HFF-Myc (cell line): ENCODE measurements at regions not wholly inside any gene's neighbourhood (a gene's known extent, or its start where the extent isn't known, plus 50 kb on each side); places are given as distances from the start of the nearest gene placed in this dataset.

Experiments used
- DNase-seq: peaks from one replicate; pipeline ENCODE4 v3.0.0-alpha.2; 2011; ENCODE audit warnings: low read depth; ENCODE audit errors: extremely low read depth
- H3K4me3 ChIP-seq: replicated peaks from 2 replicates; pipeline ENCODE4 v1.5.1; 2011; ENCODE audit warnings: low read depth, mild to moderate bottlenecking, control low read depth, low read length
- TF ChIP-seq, protein P1 (sequence below): IDR thresholded peaks from 2 replicates; pipeline ENCODE4 v1.5.1; 2012; ENCODE audit warnings: mild to moderate bottlenecking, low read depth, low read length, control low read depth; ENCODE audit errors: missing control alignments

- H3K4me3 ChIP-seq, result no peak overlapping the region
- TF ChIP-seq, protein P1, sequence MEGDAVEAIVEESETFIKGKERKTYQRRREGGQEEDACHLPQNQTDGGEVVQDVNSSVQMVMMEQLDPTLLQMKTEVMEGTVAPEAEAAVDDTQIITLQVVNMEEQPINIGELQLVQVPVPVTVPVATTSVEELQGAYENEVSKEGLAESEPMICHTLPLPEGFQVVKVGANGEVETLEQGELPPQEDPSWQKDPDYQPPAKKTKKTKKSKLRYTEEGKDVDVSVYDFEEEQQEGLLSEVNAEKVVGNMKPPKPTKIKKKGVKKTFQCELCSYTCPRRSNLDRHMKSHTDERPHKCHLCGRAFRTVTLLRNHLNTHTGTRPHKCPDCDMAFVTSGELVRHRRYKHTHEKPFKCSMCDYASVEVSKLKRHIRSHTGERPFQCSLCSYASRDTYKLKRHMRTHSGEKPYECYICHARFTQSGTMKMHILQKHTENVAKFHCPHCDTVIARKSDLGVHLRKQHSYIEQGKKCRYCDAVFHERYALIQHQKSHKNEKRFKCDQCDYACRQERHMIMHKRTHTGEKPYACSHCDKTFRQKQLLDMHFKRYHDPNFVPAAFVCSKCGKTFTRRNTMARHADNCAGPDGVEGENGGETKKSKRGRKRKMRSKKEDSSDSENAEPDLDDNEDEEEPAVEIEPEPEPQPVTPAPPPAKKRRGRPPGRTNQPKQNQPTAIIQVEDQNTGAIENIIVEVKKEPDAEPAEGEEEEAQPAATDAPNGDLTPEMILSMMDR, result no peak
Measured at GRCh38 chr5:54691656-54692055, 174.1 kb downstream of the SNX18 start.

GRCh38 chr5:54689411-54690251 is 172.1 kb downstream of the SNX18 start:
- TF ChIP-seq, protein P1, result no peak
- no peak overlapping the region for H3K4me3 ChIP-seq
- DNase-seq, result no peak

More at GRCh38 chr5:54691656-54692055, 174.1 kb downstream of the SNX18 start:
- no peak for DNase-seq

DNA sequence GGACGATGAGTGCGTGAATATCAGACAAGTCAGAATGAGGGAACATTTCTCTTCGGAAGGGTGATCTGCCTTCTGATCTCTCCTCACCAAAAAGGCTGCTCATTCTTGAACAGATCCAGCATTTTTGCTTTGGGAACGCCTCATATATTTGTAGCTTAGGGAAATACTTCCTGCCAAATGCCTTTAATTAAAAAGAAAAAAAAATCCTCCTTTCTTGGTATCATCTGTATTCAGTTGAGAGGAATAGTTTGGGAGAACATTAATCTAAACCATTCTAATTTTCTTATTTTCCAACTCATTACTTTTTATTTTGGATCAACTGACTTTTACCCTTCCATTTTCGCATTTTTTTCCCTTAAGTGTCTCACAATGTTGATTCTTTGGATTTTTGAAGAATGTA is 163.4 kb downstream of the SNX18 start:
- TF ChIP-seq, protein P1, result no peak
- DNase-seq, result no peak
- no peak overlapping the region for H3K4me3 ChIP-seq

DNA sequence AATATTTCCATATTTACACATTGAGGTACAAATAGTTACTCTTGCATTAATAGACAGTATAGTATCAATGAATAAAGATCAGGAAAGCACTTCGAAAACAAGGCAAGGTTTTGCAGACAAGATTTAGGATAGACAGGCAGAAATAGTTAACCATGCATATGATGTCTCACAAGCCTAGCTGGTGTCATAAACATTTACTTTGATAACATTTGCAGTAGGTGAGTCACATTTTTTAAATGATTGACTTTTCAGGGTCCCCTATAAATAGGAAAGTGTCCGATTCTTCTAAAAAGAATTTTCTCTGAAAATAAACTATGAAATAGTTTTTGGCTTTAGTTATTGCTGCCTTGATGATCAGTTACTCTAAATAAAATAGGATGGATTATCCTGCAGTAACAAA is 162.1 kb downstream of the SNX18 start:
- DNase-seq, result no peak

GRCh38 chr5:54678737-54679136 is 161.2 kb downstream of the SNX18 start:
- DNase-seq, result no peak
- TF ChIP-seq, protein P1, result no peak
- H3K4me3 ChIP-seq, result no peak overlapping the region

More for the DNA sequence above, 162.1 kb downstream of the SNX18 start:
- TF ChIP-seq, protein P1, result no peak
- no peak overlapping the region for H3K4me3 ChIP-seq

GRCh38 chr5:54676481-54677340 is 159.2 kb downstream of the SNX18 start:
- no peak for DNase-seq
- no peak overlapping the region for H3K4me3 ChIP-seq
- TF ChIP-seq, protein P1, result no peak
